GM12878 (cell line): ENCODE measurements at regions not wholly inside any gene's neighbourhood (a gene's known extent, or its start where the extent isn't known, plus 50 kb on each side); places are given as distances from the start of the nearest gene placed in this dataset.

Experiments used
- ATAC-seq: fragments of 200-7000 bp; cut with Tn5 transposase; 3 replicates; pipeline ENCODE4 v1.9.1; 2020; ENCODE audit warnings: mild to moderate bottlenecking, moderate library complexity
- BruUV-seq: library from RNA; stranded (reverse); fragments of 400-500 nt; replicated peaks from 2 replicates; lab custom pipeline; 2021; lab: Mats Ljungman, UMichigan
- CTCF ChIA-PET: fragments of 300-600 bp; sonication (Branson Sonifier 250); formaldehyde crosslinking; extraction: SDS; loops from one replicate; lab custom pipeline; 2021; ENCODE audit warnings: inconsistent platforms; lab: Yijun Ruan, JAX
- POLR2A ChIA-PET: fragments of 350-600 bp; formaldehyde crosslinking; extraction: SDS; loops from one replicate; lab custom pipeline; 2021; ENCODE audit warnings: inconsistent platforms; lab: Charles Lee
- RAD21 ChIA-PET: fragments of 300-600 bp; sonication (Branson Sonifier 250); formaldehyde crosslinking; loops from one replicate; lab custom pipeline; 2023; ENCODE audit warnings: antibody characterized with exemption; ENCODE audit not compliant: unreplicated experiment; lab: Charles Lee
- SMC1A ChIA-PET: fragments of 300-600 bp; sonication (Branson Sonifier 250); formaldehyde crosslinking; loops from one replicate; lab custom pipeline; 2023; ENCODE audit not compliant: unreplicated experiment, uncharacterized antibody; lab: Charles Lee
- DNase-seq: peaks from one replicate; pipeline ENCODE4 v3.0.0-alpha.2; 2011; ENCODE audit warnings: low read depth, low spot score
- FAIRE-seq: peaks from 3 replicates; lab custom pipeline; 2011; peaks lifted over from hg19 to GRCh38; lab: Jason Lieb, UNC
- H2AFZ ChIP-seq: 2 replicates; pipeline ENCODE4 v1.6.0; 2011; ENCODE audit warnings: low read depth, low read length, control low read depth; ENCODE audit not compliant: control insufficient read depth
- H3K27ac ChIP-seq: 2 replicates; pipeline ENCODE4 v1.5.1; 2011; ENCODE audit warnings: control low read depth; ENCODE audit not compliant: control insufficient read depth, insufficient read depth
- H3K27me3 ChIP-seq, 2 experiments: replicated peaks in 1 of 2; 2 replicates each; pipeline versions ENCODE4 v1.6.0 to v1.6.1; 2011; ENCODE audit warnings: low read length in 1 of 2; ENCODE audit not compliant: control insufficient read depth in 2 of 2, insufficient read depth in 2 of 2
- H3K36me3 ChIP-seq, 2 experiments: 2 replicates each; pipeline ENCODE4 v1.5.1; 2011; ENCODE audit warnings: low read length in 1 of 2; ENCODE audit not compliant: control insufficient read depth in 2 of 2, insufficient read depth in 2 of 2
- H3K4me1 ChIP-seq: 2 replicates; pipeline ENCODE4 v1.6.1; 2011; ENCODE audit warnings: mild to moderate bottlenecking, low read length, moderate library complexity, mixed read lengths; ENCODE audit not compliant: control insufficient read depth, insufficient read depth
- H3K4me2 ChIP-seq: 2 replicates; pipeline ENCODE4 v1.6.0; 2011; ENCODE audit warnings: control low read depth; ENCODE audit not compliant: control insufficient read depth, insufficient read depth
- H3K4me3 ChIP-seq: fragments of 200-600 bp; sonication (generic); 2 replicates; pipeline ENCODE4 v1.5.1; 2016
- H3K79me2 ChIP-seq: 2 replicates; pipeline ENCODE4 v1.6.0; 2011; ENCODE audit warnings: low read length; ENCODE audit not compliant: control insufficient read depth, insufficient read depth
- H3K9ac ChIP-seq: 2 replicates; pipeline ENCODE4 v1.8.0; 2011; ENCODE audit warnings: low read length, control low read depth, mixed read lengths; ENCODE audit not compliant: control insufficient read depth, insufficient read depth
- H3K9me3 ChIP-seq: replicated peaks from 3 replicates; pipeline ENCODE4 v1.5.1; 2011; ENCODE audit warnings: mild to moderate bottlenecking, low read length; ENCODE audit not compliant: control insufficient read depth, insufficient read depth
- H4K20me1 ChIP-seq: 2 replicates; pipeline ENCODE4 v1.6.0; 2011; ENCODE audit not compliant: control insufficient read depth, insufficient read depth
- BACH1 ChIP-seq: fragments of 450-650 bp; IDR thresholded peaks from 2 replicates; pipeline ENCODE4 v1.6.1; 2017; ENCODE audit warnings: mild to moderate bottlenecking, borderline replicate concordance
- CBFB ChIP-seq: IDR thresholded peaks from 2 replicates; pipeline ENCODE4 v1.6.1; 2016; ENCODE audit warnings: antibody characterized with exemption, low read depth
- EP300 ChIP-seq, 2 experiments: fragments of 150-350 bp in 1 of 2; IDR thresholded peaks; 2 replicates each; pipeline ENCODE4 v1.6.1; 2011 to 2012; ENCODE audit warnings: low read depth in 2 of 2, low read length in 2 of 2, borderline replicate concordance in 1 of 2, improper control_type of control experiment in 1 of 2, inconsistent platforms in 1 of 2; ENCODE audit not compliant: control insufficient read depth in 1 of 2
- IKZF1 ChIP-seq: fragments of 450-650 bp; conservative IDR thresholded peaks from 2 replicates; pipeline ENCODE4 v1.6.1; 2017; ENCODE audit warnings: antibody characterized with exemption, mild to moderate bottlenecking
- IRF5 ChIP-seq: fragments of 450-650 bp; IDR thresholded peaks from 2 replicates; pipeline ENCODE4 v1.6.1; 2017; ENCODE audit warnings: borderline replicate concordance
- KDM1A ChIP-seq: fragments of 200-600 bp; sonication (generic); IDR thresholded peaks from 2 replicates; pipeline ENCODE4 v1.6.1; 2016; ENCODE audit warnings: borderline replicate concordance
- MLLT1 ChIP-seq: fragments of 450-650 bp; IDR thresholded peaks from 2 replicates; pipeline ENCODE4 v1.6.1; 2016; ENCODE audit warnings: mild to moderate bottlenecking
- MTA2 ChIP-seq: fragments of 450-650 bp; IDR thresholded peaks from 2 replicates; pipeline ENCODE4 v1.6.1; 2016; ENCODE audit warnings: low read depth, mild to moderate bottlenecking, moderate library complexity
- MYB ChIP-seq: fragments of 150-350 bp; IDR thresholded peaks from 2 replicates; pipeline ENCODE4 v1.6.1; 2014; ENCODE audit warnings: mild to moderate bottlenecking, low read depth, low read length, borderline replicate concordance
- NR2C2 ChIP-seq: IDR thresholded peaks from 2 replicates; pipeline ENCODE4 v1.6.1; 2011; ENCODE audit warnings: borderline replicate concordance, low read depth; ENCODE audit not compliant: control insufficient read depth, insufficient read length
- SP1 ChIP-seq: IDR thresholded peaks from one replicate; pipeline ENCODE4 v1.6.1; 2011; ENCODE audit warnings: low read depth, low read length
- TBL1XR1 ChIP-seq: IDR thresholded peaks from 2 replicates; pipeline ENCODE4 v1.6.1; 2012; ENCODE audit warnings: low read depth, low read length, improper control_type of control experiment
- TCF3 ChIP-seq: IDR thresholded peaks from 2 replicates; pipeline ENCODE4 v1.6.1; 2012; ENCODE audit warnings: low read depth, mild to moderate bottlenecking, low read length, borderline replicate concordance; ENCODE audit not compliant: insufficient read depth
- USF1 ChIP-seq: IDR thresholded peaks from 2 replicates; pipeline ENCODE4 v1.6.1; 2011; ENCODE audit warnings: borderline replicate concordance, low read depth, mild to moderate bottlenecking, moderate library complexity, mixed read lengths, low read length; ENCODE audit not compliant: insufficient read depth; ENCODE audit errors: extremely low read length
- ZNF622 ChIP-seq: fragments of 450-650 bp; IDR thresholded peaks from 2 replicates; pipeline ENCODE4 v1.6.1; 2017; ENCODE audit warnings: mild to moderate bottlenecking, inconsistent platforms
- WGBS: methylation state at CpG from one replicate; pipeline ENCODE4 v1.1.6; 2016; ENCODE audit warnings: low lambda C conversion rate; ENCODE audit not compliant: insufficient replicate concordance, insufficient coverage; ENCODE audit errors: missing lambda C conversion rate; 5-methylcytosine and 5-hydroxymethylcytosine counted together
- in situ Hi-C: fragments of 300-500 bp; cut with MboI; formaldehyde crosslinking; loops from 9 replicates; pipeline ENCODE4 v1.14.3; 2018; ENCODE audit warnings: mixed read lengths
- intact Hi-C: fragments of 100-400 bp; cut with micrococcal nuclease; formaldehyde crosslinking; loops from one replicate; pipeline ENCODE4 v1.14.2; 2022; ENCODE audit not compliant: unreplicated experiment

DNA sequence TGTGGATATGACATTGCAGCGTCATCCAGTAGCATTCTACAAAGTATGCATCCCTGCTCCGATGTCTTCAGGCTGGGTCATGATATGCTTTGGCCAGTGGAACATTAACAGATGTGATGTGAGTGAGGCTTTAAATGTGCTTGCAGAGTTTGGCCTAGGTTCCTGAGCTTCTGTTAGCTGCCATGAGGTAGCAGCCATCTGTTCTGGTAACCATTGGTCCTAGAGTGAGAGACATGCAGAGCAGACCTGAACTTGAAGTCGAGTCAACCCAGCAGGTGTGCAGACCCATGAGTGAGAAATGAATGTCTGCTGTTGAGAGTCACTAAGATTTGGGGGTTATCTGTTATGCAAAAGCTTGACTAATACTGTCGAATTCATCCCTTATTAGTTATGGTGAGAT lies 73.8 kb upstream of the NABP1 start (continued):
- TF ChIP-seq USF1 (no peak), CBFB (no peak), MYB (no peak), MTA2 (no peak), IKZF1 (no peak), MLLT1 (no peak), BACH1 (no peak)

GRCh38 chr2:191607096-191607495 lies 70.8 kb upstream of the NABP1 start:
- POLR2A ChIA-PET, result interaction anchor here (1.1 kb wide), 1 partner anchor 133 kb away, joined by 3 read pairs; no protein-coding TSS in a partner anchor
- DNase-seq (no peak), ATAC-seq (no peak), FAIRE-seq (no peak)
- H3K27ac ChIP-seq, result no peak overlapping the region
- no peaks in the 10 kb centered on the region for H3K36me3 ChIP-seq
- no peaks in the 10 kb centered on the region for H4K20me1 ChIP-seq
- CTCF ChIA-PET, result interaction anchor here (0.6 to 1.1 kb wide), 5 partner anchors 14 to 73 kb away, joined by 3 to 4 read pairs (median 3); no protein-coding TSS in a partner anchor
- H3K9me3 ChIP-seq, result no peaks in the 10 kb centered on the region
- no peak overlapping the region for H3K9ac ChIP-seq
- H3K4me1 ChIP-seq, result peaks cover 9% of the 10 kb centered on the region
- WGBS, result 59% methylated on average over 1 of the region's 1 CpG
- in situ Hi-C loops (no loop called here), intact Hi-C loops (no loop called here)
- TF ChIP-seq KDM1A (no peak), SP1 (no peak), EP300 (IDR thresholded peaks at IDR 0.05; ENCODE audit: borderline replicate concordance in 1 of 2, control insufficient read depth in 1 of 2, low read depth in 2 of 2, low read length in 2 of 2) (no peak), TBL1XR1 (no peak), TCF3 (no peak), IRF5 (no peak), ZNF622 (no peak), NR2C2 (no peak), MYB (no peak)
- H2AFZ ChIP-seq, result no peak overlapping the region
- no peak overlapping the region for H3K4me3 ChIP-seq
- SMC1A ChIA-PET, result interaction anchor here (1.2 to 1.3 kb wide), 2 partner anchors 9 to 55 kb away, joined by 3 to 5 read pairs; no protein-coding TSS in a partner anchor
- H3K79me2 ChIP-seq, result no peaks in the 10 kb centered on the region
- H3K27me3 ChIP-seq, result no peaks in the 10 kb centered on the region
- no peak overlapping the region for H3K4me2 ChIP-seq
- BruUV-seq, result no TSS peak
- RAD21 ChIA-PET, result interaction anchor here (1.1 to 1.5 kb wide), 3 partner anchors 10 to 86 kb away, joined by 3 to 5 read pairs (median 5); no protein-coding TSS in a partner anchor
